ENCODE measurements at regions not wholly inside any gene's neighbourhood (a gene's known extent, or its start where the extent isn't known, plus 50 kb on each side); places are given as distances from the start of the nearest gene placed in this dataset.
A peak's percentile ranks its signal among the peaks of the same experiment; 100 is the strongest.

GRCh38 chr11:111444040-111444439, 65.0 kb upstream of the POU2AF1 start:
- no peak for DNase-seq

GRCh38 chr11:111443640-111444039, 64.6 kb upstream of the POU2AF1 start:
- DNase-seq, result no peak

- DNase-seq, result no peak
Measured at GRCh38 chr11:111443032-111443431, 64.0 kb upstream of the POU2AF1 start.

- no peak for DNase-seq
Measured at GRCh38 chr11:111441443-111441842, 62.4 kb upstream of the POU2AF1 start.

GRCh38 chr11:111440416-111441205, 61.5 kb upstream of the POU2AF1 start:
- no peak for DNase-seq

GRCh38 chr11:111439901-111440300, 60.8 kb upstream of the POU2AF1 start:
- no peak for DNase-seq

- no peak for DNase-seq
Measured at GRCh38 chr11:111438846-111439520, 59.9 kb upstream of the POU2AF1 start.

- DNase-seq, result no peak
Measured at GRCh38 chr11:111438168-111438567, 59.1 kb upstream of the POU2AF1 start.

- DNase-seq, result no peak
Measured at GRCh38 chr11:111435046-111435698, 56.1 kb upstream of the POU2AF1 start.

GRCh38 chr11:111429066-111429506, 50.0 kb upstream of the POU2AF1 start:
- peak; percentile 52 for DNase-seq

All from stimulated activated CD4-positive, alpha-beta T cell treated with anti-CD3 and anti-CD28 coated beads, Interleukin-12 subunit alpha, Interleukin-12 subunit beta, amount 100 ng/mL, for 4 hours (primary cell).